ENCODE measurements at regions not wholly inside any gene's neighbourhood (a gene's known extent, or its start where the extent isn't known, plus 50 kb on each side); places are given as distances from the start of the nearest gene placed in this dataset.

GRCh38 chr15:70281261-70281810, 183.6 kb upstream of the TLE3 start:
- peaks cover 5% of the 10 kb centered on the region for H3K23me2 ChIP-seq (ENCODE audit: insufficient read length, low read depth, low read length, poor library complexity, severe bottlenecking)
- no peak overlapping the region for H2BK120ac ChIP-seq (ENCODE audit: low read depth, low read length, poor library complexity, severe bottlenecking)
- H3K27me3 ChIP-seq (ENCODE audit: insufficient read depth, low read length): no peaks in the 10 kb centered on the region
- H2AFZ ChIP-seq (ENCODE audit: low read length): no peak overlapping the region
- no peaks in the 10 kb centered on the region for H3K9me3 Mint-ChIP-seq
- WGBS (ENCODE audit: extremely low coverage, insufficient read length, low lambda C conversion rate): no CpG with 5 or more reads among the region's 3 CpGs
- H2AK5ac ChIP-seq (ENCODE audit: insufficient read length, low read length): no peak overlapping the region
- H3K4me3 Mint-ChIP-seq: no peak overlapping the region
- no peaks in the 10 kb centered on the region; the same call in 1 of the 2 replicates for H3K27me3 Mint-ChIP-seq (ENCODE audit: low read depth)
- H4K91ac ChIP-seq (ENCODE audit: insufficient read length, low read depth, low read length): no peak overlapping the region
- H3K18ac ChIP-seq (ENCODE audit: insufficient read length, low read depth, low read length): no peak overlapping the region
- H3T11ph ChIP-seq (ENCODE audit: low read length): no peak overlapping the region
- no peaks in the 10 kb centered on the region for H3K36me3 Mint-ChIP-seq (ENCODE audit: insufficient read depth in 1 of 3, low read depth in 3 of 3)
- H3K4ac ChIP-seq (ENCODE audit: low read depth, low read length): no peak overlapping the region
- no peak overlapping the region for H3K27ac ChIP-seq (ENCODE audit: insufficient read length, low read depth, low read length)
- no peak overlapping the region for H2BK15ac ChIP-seq (ENCODE audit: low read depth, low read length)
- no peak overlapping the region for H4K5ac ChIP-seq (ENCODE audit: insufficient read length, low read depth, low read length)
- no peak for DNase-seq
- H3K27ac Mint-ChIP-seq: no peak overlapping the region; a peak in 1 of 7 replicates
- no peaks in the 10 kb centered on the region for H3K79me1 ChIP-seq (ENCODE audit: insufficient read depth, low read depth, low read length, poor library complexity, severe bottlenecking)
- H2BK5ac ChIP-seq (ENCODE audit: insufficient read length, low read length): no peak overlapping the region
- no peak overlapping the region for H3K56ac ChIP-seq (ENCODE audit: insufficient read length, low read depth, low read length)
- no peak overlapping the region for H4K8ac ChIP-seq (replicated peaks; ENCODE audit: insufficient read length, low read depth, low read length)
- H3K14ac ChIP-seq (ENCODE audit: insufficient read depth, low read length): no peak overlapping the region
- no peaks in the 10 kb centered on the region for H3K79me2 ChIP-seq (ENCODE audit: insufficient read depth, low read length)
- H4K20me1 ChIP-seq (ENCODE audit: control insufficient read depth, insufficient read depth, insufficient read length): no peaks in the 10 kb centered on the region
- H3K9ac ChIP-seq (ENCODE audit: extremely low read depth, insufficient read length, low read length): no peak overlapping the region
- no peak overlapping the region for H2BK12ac ChIP-seq (ENCODE audit: insufficient read length, low read depth, low read length)
- no peak overlapping the region for H3K4me2 ChIP-seq (ENCODE audit: insufficient read depth, insufficient read length, low read length)
- H3K4me1 ChIP-seq (ENCODE audit: insufficient read depth, low read length): no peaks in the 10 kb centered on the region; the same call in 1 of the 2 replicates
- H2BK20ac ChIP-seq (ENCODE audit: low read depth, low read length, poor library complexity, severe bottlenecking): no peak overlapping the region
- H3K23ac ChIP-seq (ENCODE audit: insufficient read length, low read depth, low read length): no peak overlapping the region
- TF ChIP-seq, protein P1, sequence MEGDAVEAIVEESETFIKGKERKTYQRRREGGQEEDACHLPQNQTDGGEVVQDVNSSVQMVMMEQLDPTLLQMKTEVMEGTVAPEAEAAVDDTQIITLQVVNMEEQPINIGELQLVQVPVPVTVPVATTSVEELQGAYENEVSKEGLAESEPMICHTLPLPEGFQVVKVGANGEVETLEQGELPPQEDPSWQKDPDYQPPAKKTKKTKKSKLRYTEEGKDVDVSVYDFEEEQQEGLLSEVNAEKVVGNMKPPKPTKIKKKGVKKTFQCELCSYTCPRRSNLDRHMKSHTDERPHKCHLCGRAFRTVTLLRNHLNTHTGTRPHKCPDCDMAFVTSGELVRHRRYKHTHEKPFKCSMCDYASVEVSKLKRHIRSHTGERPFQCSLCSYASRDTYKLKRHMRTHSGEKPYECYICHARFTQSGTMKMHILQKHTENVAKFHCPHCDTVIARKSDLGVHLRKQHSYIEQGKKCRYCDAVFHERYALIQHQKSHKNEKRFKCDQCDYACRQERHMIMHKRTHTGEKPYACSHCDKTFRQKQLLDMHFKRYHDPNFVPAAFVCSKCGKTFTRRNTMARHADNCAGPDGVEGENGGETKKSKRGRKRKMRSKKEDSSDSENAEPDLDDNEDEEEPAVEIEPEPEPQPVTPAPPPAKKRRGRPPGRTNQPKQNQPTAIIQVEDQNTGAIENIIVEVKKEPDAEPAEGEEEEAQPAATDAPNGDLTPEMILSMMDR (conservative IDR thresholded peaks at IDR 0.05): no peak
- no peaks in the 10 kb centered on the region for H3K9me3 ChIP-seq (ENCODE audit: control insufficient read depth, low read depth, low read length)
- H3K4me1 Mint-ChIP-seq: peaks cover 17 to 19% of the 10 kb centered on the region in 2 experiments
